ENCODE measurements at regions not wholly inside any gene's neighbourhood (a gene's known extent, or its start where the extent isn't known, plus 50 kb on each side); places are given as distances from the start of the nearest gene placed in this dataset.

DNA sequence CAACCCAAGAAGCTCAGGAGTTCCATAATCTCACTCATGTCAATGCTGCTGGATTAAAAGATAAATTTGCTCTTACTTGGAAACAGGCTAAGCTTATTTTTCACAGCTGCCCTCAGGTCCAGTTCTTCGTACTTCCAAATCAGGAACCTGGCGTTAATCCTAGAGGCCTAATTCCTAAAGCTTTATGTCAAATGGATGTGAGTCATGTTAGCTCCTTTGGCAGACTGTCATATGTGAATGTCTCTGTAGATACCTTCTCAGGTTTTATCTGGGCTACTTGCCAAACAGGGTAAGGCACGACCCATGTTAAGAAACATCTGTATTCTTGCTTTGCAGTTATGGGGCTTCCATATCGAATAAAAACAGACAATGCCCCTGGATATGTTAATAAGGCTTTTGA, 504.6 kb downstream of the ALG10 start:
- ChIA-PET POLR2A (ENCODE audit: unreplicated experiment) (no interaction called here), CTCF (no interaction called here)
- intact Hi-C loops (cut with micrococcal nuclease; ENCODE audit: unreplicated experiment): no loop called here
- Histone ChIP-seq H3K4me3 (no peak overlapping the region), H3F3A (ENCODE audit: insufficient read depth, low read depth) (no peaks in the 10 kb centered on the region), H3K27me3 (ENCODE audit: insufficient read depth, low read depth) (no peaks in the 10 kb centered on the region), H3K36me3 (ENCODE audit: low read depth) (no peaks in the 10 kb centered on the region), H4K20me1 (ENCODE audit: insufficient read depth) (no peaks in the 10 kb centered on the region), H3K4me2 (no peak overlapping the region), H3K4me1 (replicated peaks; ENCODE audit: insufficient read depth) (no peaks in the 10 kb centered on the region), H3K9me2 (ENCODE audit: insufficient read depth) (no peaks in the 10 kb centered on the region), H2AFZ (no peak overlapping the region), H3K9me3 (ENCODE audit: insufficient read depth, low read depth) (no peaks in the 10 kb centered on the region), H3K79me2 (ENCODE audit: low read depth) (no peaks in the 10 kb centered on the region), H3K27ac (no peak overlapping the region)
- BruUV-seq (replicated peaks): no TSS peak
- TF ChIP-seq EZH2 (IDR thresholded peaks at IDR 0.05; ENCODE audit: low read depth): no peak
- DNase-seq: peak in 1 of 2 experiments; percentile 0

DNA sequence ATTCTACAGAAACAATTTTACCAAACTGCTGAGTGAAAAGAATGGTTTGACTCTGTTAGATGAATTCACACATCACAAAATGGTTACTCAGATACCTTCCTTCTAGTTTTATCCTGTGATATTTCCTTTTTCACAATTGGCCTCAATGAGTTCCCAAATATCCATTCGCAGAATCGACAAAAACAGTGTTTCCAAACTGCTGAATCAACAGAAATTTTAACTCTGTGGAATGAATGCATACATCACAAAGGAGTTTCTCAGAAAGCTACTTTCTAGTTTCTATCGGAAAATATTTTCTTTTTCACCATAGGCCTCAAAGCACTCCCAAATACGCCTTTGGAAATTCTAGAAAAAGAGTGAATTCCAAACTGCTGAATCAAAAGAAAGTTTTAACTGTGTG, 525.0 kb downstream of the ALG10 start:
- no peak overlapping the region for H3K4me3 ChIP-seq
- POLR2A ChIA-PET (ENCODE audit: unreplicated experiment): no interaction called here
- H4K20me1 ChIP-seq (ENCODE audit: insufficient read depth): no peaks in the 10 kb centered on the region
- no peak overlapping the region for H2AFZ ChIP-seq
- no TSS peak for BruUV-seq (replicated peaks)
- no peaks in the 10 kb centered on the region for H3K36me3 ChIP-seq (ENCODE audit: low read depth)
- no peaks in the 10 kb centered on the region for H3K9me2 ChIP-seq (ENCODE audit: insufficient read depth)
- DNase-seq: no peak
- intact Hi-C loops (cut with micrococcal nuclease; ENCODE audit: unreplicated experiment): no loop called here
- no peak overlapping the region for H3K4me2 ChIP-seq
- no peaks in the 10 kb centered on the region for H3K27me3 ChIP-seq (ENCODE audit: insufficient read depth, low read depth)
- H3K9me3 ChIP-seq (ENCODE audit: insufficient read depth, low read depth): peaks cover 34% of the 10 kb centered on the region
- no peak overlapping the region for H3K27ac ChIP-seq
- H3K4me1 ChIP-seq (replicated peaks; ENCODE audit: insufficient read depth): no peaks in the 10 kb centered on the region
- no peaks in the 10 kb centered on the region for H3F3A ChIP-seq (ENCODE audit: insufficient read depth, low read depth)
- H3K79me2 ChIP-seq (ENCODE audit: low read depth): no peaks in the 10 kb centered on the region
- CTCF ChIA-PET: no interaction called here
- no peak for TF ChIP-seq EZH2 (IDR thresholded peaks at IDR 0.05; ENCODE audit: low read depth)
- TF ChIP-seq, protein P1, sequence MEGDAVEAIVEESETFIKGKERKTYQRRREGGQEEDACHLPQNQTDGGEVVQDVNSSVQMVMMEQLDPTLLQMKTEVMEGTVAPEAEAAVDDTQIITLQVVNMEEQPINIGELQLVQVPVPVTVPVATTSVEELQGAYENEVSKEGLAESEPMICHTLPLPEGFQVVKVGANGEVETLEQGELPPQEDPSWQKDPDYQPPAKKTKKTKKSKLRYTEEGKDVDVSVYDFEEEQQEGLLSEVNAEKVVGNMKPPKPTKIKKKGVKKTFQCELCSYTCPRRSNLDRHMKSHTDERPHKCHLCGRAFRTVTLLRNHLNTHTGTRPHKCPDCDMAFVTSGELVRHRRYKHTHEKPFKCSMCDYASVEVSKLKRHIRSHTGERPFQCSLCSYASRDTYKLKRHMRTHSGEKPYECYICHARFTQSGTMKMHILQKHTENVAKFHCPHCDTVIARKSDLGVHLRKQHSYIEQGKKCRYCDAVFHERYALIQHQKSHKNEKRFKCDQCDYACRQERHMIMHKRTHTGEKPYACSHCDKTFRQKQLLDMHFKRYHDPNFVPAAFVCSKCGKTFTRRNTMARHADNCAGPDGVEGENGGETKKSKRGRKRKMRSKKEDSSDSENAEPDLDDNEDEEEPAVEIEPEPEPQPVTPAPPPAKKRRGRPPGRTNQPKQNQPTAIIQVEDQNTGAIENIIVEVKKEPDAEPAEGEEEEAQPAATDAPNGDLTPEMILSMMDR (conservative IDR thresholded peaks at IDR 0.05): no peak

DNA sequence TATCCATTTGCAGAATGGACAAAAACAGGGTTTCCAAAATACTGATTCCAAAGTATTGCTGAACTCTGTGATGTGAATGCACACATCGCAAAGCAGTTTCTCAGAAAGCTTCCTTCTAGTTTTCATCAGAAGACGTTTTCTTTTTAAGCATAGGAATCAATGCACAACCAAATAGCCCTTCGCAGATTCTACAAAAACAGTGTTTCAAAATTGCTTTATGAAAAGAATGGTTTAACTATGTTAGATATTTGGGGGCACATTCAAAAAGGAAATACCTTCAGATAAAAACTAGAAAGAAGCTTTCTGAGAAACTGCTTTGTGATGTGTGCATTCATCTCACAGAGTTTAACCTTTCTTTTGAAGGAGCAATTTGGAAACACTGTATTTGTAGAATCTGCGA, 569.7 kb downstream of the ALG10 start:
- Histone ChIP-seq H3K4me2 (no peak overlapping the region), H3F3A (ENCODE audit: insufficient read depth, low read depth) (no peaks in the 10 kb centered on the region), H4K20me1 (ENCODE audit: insufficient read depth) (no peaks in the 10 kb centered on the region), H3K27me3 (ENCODE audit: insufficient read depth, low read depth) (peaks cover 15% of the 10 kb centered on the region), H3K4me3 (no peak overlapping the region), H3K9me3 (ENCODE audit: insufficient read depth, low read depth) (peaks cover 31% of the 10 kb centered on the region; the same call in 1 of the 2 replicates), H3K4me1 (replicated peaks; ENCODE audit: insufficient read depth) (no peaks in the 10 kb centered on the region), H2AFZ (no peak overlapping the region), H3K27ac (no peak overlapping the region), H3K36me3 (ENCODE audit: low read depth) (no peaks in the 10 kb centered on the region), H3K9me2 (ENCODE audit: insufficient read depth) (no peaks in the 10 kb centered on the region), H3K79me2 (ENCODE audit: low read depth) (no peaks in the 10 kb centered on the region)
- intact Hi-C loops (cut with micrococcal nuclease; ENCODE audit: unreplicated experiment): no loop called here
- no peak for TF ChIP-seq EZH2 (IDR thresholded peaks at IDR 0.05; ENCODE audit: low read depth)
- TF ChIP-seq, protein P1 (conservative IDR thresholded peaks at IDR 0.05): no peak
- ChIA-PET POLR2A (ENCODE audit: unreplicated experiment) (no interaction called here), CTCF (no interaction called here)
- BruUV-seq (replicated peaks): no TSS peak
- DNase-seq: no peak
